Mesothelial cell of epicardium (in vitro differentiated cells): ENCODE measurements at regions not wholly inside any gene's neighbourhood (a gene's known extent, or its start where the extent isn't known, plus 50 kb on each side); places are given as distances from the start of the nearest gene placed in this dataset.

Experiments used
- DNase-seq, 2 experiments: peaks; one replicate each; pipeline ENCODE4 v3.0.0; 2021; ENCODE audit warnings: low spot score in 2 of 2; ENCODE audit not compliant: unreplicated experiment in 2 of 2
- H3K27ac Mint-ChIP-seq: 2 replicates; pipeline ENCODE4 v1.8.0; 2021; ENCODE audit warnings: mixed read lengths
- H3K27me3 Mint-ChIP-seq: 2 replicates; pipeline ENCODE4 v1.8.0; 2021; ENCODE audit warnings: low read depth, mixed read lengths
- H3K36me3 Mint-ChIP-seq: 2 replicates; pipeline ENCODE4 v1.8.0; 2021; ENCODE audit warnings: mixed read lengths
- H3K4me1 Mint-ChIP-seq: 2 replicates; pipeline ENCODE4 v1.8.0; 2021; ENCODE audit warnings: mixed read lengths
- H3K4me3 Mint-ChIP-seq: 2 replicates; pipeline ENCODE4 v1.8.0; 2021; ENCODE audit warnings: mild to moderate bottlenecking, moderate library complexity, mixed read lengths
- H3K9me3 Mint-ChIP-seq: 2 replicates; pipeline ENCODE4 v1.8.0; 2021; ENCODE audit warnings: mixed read lengths
- CTCF ChIP-seq: fragments of 200-600 bp; sonication (generic); IDR thresholded peaks from one replicate; pipeline ENCODE4 v1.5.0; 2021; ENCODE audit warnings: antibody characterized with exemption; ENCODE audit not compliant: unreplicated experiment

GRCh38 chr2:194826241-194826640 lies 830.8 kb upstream of the SLC39A10 start:
- TF ChIP-seq CTCF, result no peak
- H3K4me1 Mint-ChIP-seq, result no peaks in the 10 kb centered on the region
- no peaks in the 10 kb centered on the region for H3K36me3 Mint-ChIP-seq
- no peaks in the 10 kb centered on the region for H3K27me3 Mint-ChIP-seq
- DNase-seq, result no peak
- H3K27ac Mint-ChIP-seq, result no peak overlapping the region
- no peak overlapping the region for H3K4me3 Mint-ChIP-seq
- peaks cover 4% of the 10 kb centered on the region for H3K9me3 Mint-ChIP-seq

- Mint-ChIP-seq H3K4me3 (no peak overlapping the region), H3K27ac (no peak overlapping the region), H3K9me3 (peaks cover 4% of the 10 kb centered on the region), H3K36me3 (no peaks in the 10 kb centered on the region), H3K4me1 (no peaks in the 10 kb centered on the region), H3K27me3 (no peaks in the 10 kb centered on the region)
- no peak for DNase-seq
- no peak for TF ChIP-seq CTCF
These were observed 832.6 kb upstream of the SLC39A10 start for GRCh38 chr2:194824450-194824849.

- H3K27me3 Mint-ChIP-seq, result no peaks in the 10 kb centered on the region
- DNase-seq, result no peak
- no peak overlapping the region for H3K27ac Mint-ChIP-seq
- no peak for TF ChIP-seq CTCF
- H3K9me3 Mint-ChIP-seq, result no peaks in the 10 kb centered on the region
- no peaks in the 10 kb centered on the region for H3K4me1 Mint-ChIP-seq
- no peak overlapping the region for H3K4me3 Mint-ChIP-seq
- no peaks in the 10 kb centered on the region for H3K36me3 Mint-ChIP-seq
These were observed 834.4 kb upstream of the SLC39A10 start for GRCh38 chr2:194822657-194823056.

DNA sequence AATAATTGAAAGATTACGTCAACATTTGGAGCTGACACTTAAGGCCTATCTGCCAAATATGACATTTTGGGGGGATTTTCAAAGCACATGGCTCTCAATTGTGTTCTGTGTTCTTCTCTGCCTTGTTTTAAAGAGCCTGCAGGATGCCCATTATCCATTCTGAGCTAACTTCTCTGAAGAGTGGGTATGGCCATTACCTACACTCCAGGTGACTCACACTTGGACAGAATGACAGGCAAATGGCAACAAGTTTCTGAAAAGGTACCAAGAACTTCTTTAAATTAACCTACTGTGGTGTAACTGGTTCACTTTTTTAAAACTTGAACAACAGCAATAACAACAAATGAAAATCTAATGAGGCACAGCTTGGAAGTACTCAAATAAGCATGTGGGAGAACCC lies 834.9 kb upstream of the SLC39A10 start:
- no peak for DNase-seq
- Mint-ChIP-seq H3K4me3 (no peak overlapping the region), H3K9me3 (no peaks in the 10 kb centered on the region), H3K27me3 (no peaks in the 10 kb centered on the region), H3K36me3 (no peaks in the 10 kb centered on the region), H3K4me1 (no peaks in the 10 kb centered on the region), H3K27ac (no peak overlapping the region)
- no peak for TF ChIP-seq CTCF

GRCh38 chr2:194819367-194819766 lies 837.7 kb upstream of the SLC39A10 start:
- no peak for DNase-seq
- Mint-ChIP-seq H3K4me1 (no peaks in the 10 kb centered on the region), H3K4me3 (no peak overlapping the region), H3K27me3 (no peaks in the 10 kb centered on the region), H3K36me3 (no peaks in the 10 kb centered on the region), H3K27ac (no peak overlapping the region), H3K9me3 (no peaks in the 10 kb centered on the region)
- no peak for TF ChIP-seq CTCF

DNA sequence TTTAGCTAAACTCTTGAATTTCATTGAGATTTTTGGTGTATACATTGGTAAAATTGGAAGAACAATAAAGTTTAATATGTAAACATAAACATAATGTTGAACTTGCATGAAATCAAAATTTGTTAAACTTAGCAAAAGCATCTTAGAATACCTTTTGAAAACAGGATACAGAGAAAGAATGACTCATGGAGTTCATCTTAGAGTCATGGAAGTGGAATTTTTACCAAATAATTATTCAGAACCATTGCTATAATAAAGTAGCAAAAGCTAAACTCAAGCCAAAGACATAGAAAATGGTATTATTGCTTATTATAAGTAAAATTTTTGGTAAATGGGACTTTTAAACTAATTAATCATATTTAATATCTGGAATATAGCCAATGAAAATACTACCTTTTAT lies 841.6 kb upstream of the SLC39A10 start:
- H3K27ac Mint-ChIP-seq, result no peak overlapping the region
- no peak for TF ChIP-seq CTCF
- H3K4me3 Mint-ChIP-seq, result no peak overlapping the region
- no peaks in the 10 kb centered on the region for H3K4me1 Mint-ChIP-seq
- no peak for DNase-seq
- H3K9me3 Mint-ChIP-seq, result no peaks in the 10 kb centered on the region
- no peaks in the 10 kb centered on the region for H3K27me3 Mint-ChIP-seq
- no peaks in the 10 kb centered on the region for H3K36me3 Mint-ChIP-seq
